H7 (cell line): ENCODE measurements at regions not wholly inside any gene's neighbourhood (a gene's known extent, or its start where the extent isn't known, plus 50 kb on each side); places are given as distances from the start of the nearest gene placed in this dataset.

Source experiments
- DNase-seq: peaks from one replicate; pipeline ENCODE4 v3.0.0; 2012
- H3K27me3 ChIP-seq: 2 replicates; pipeline ENCODE4 v1.6.0; 2011; ENCODE audit warnings: mild to moderate bottlenecking, low read length; ENCODE audit not compliant: control insufficient read depth, insufficient read depth
- H3K36me3 ChIP-seq: replicated peaks from 2 replicates; pipeline ENCODE4 v1.5.1; 2011; ENCODE audit warnings: low read length; ENCODE audit not compliant: control insufficient read depth, insufficient read depth
- H3K4me3 ChIP-seq: 2 replicates; pipeline ENCODE4 v1.5.1; 2011; ENCODE audit warnings: low read depth, mild to moderate bottlenecking, control low read depth, low read length, moderate library complexity; ENCODE audit not compliant: insufficient read depth

- Histone ChIP-seq H3K4me3 (no peak overlapping the region), H3K36me3 (no peaks in the 10 kb centered on the region)
Observed at GRCh38 chr18:71689416-71690160, 854.6 kb downstream of the CBLN2 start.

GRCh38 chr18:71682591-71682990, 861.6 kb downstream of the CBLN2 start:
- Histone ChIP-seq H3K4me3 (no peak overlapping the region), H3K36me3 (no peaks in the 10 kb centered on the region), H3K27me3 (no peaks in the 10 kb centered on the region)
- DNase-seq = no peak

More at GRCh38 chr18:71689416-71690160, 854.6 kb downstream of the CBLN2 start:
- no peaks in the 10 kb centered on the region for H3K27me3 ChIP-seq
- no peak for DNase-seq

- Histone ChIP-seq H3K36me3 (no peaks in the 10 kb centered on the region), H3K4me3 (no peak overlapping the region), H3K27me3 (no peaks in the 10 kb centered on the region)
- no peak for DNase-seq
Observed at GRCh38 chr18:71678144-71678543, 866.0 kb downstream of the CBLN2 start.

GRCh38 chr18:71673954-71674353, 870.2 kb downstream of the CBLN2 start:
- H3K27me3 ChIP-seq = no peaks in the 10 kb centered on the region
- H3K4me3 ChIP-seq = no peak overlapping the region
- no peaks in the 10 kb centered on the region for H3K36me3 ChIP-seq
- DNase-seq = no peak

- H3K27me3 ChIP-seq = no peaks in the 10 kb centered on the region
- no peaks in the 10 kb centered on the region for H3K36me3 ChIP-seq
- no peak overlapping the region for H3K4me3 ChIP-seq
- DNase-seq = no peak
Observed at GRCh38 chr18:71673498-71673897, 870.6 kb downstream of the CBLN2 start.

- Histone ChIP-seq H3K27me3 (no peaks in the 10 kb centered on the region), H3K4me3 (no peak overlapping the region), H3K36me3 (no peaks in the 10 kb centered on the region)
- DNase-seq = no peak
Observed at GRCh38 chr18:71666481-71666880, 877.7 kb downstream of the CBLN2 start.

- Histone ChIP-seq H3K27me3 (no peaks in the 10 kb centered on the region), H3K36me3 (no peaks in the 10 kb centered on the region), H3K4me3 (no peak overlapping the region)
- no peak for DNase-seq
Observed at GRCh38 chr18:71665131-71665530, 879.0 kb downstream of the CBLN2 start.

DNA sequence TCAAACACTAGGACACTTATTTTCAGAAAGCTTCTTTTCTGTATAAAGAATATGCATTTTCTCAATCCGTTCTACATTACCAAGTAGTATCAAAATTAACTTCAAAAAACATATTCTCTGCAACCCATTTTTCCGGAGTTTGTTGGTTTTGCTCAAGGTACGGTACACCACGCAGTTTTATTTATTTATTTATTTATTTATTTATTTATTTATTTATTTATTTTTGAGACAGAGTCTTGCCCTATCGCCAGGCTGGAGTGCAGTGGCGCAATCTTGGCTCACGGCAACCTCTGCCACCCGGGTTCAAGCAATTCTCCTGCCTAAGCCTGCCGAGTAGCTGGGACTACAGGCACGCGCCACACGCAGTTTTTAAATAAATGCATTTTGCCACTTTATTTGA, 900.3 kb downstream of the CBLN2 start:
- Histone ChIP-seq H3K36me3 (no peaks in the 10 kb centered on the region), H3K27me3 (no peaks in the 10 kb centered on the region), H3K4me3 (no peak overlapping the region)
- DNase-seq = no peak

DNA sequence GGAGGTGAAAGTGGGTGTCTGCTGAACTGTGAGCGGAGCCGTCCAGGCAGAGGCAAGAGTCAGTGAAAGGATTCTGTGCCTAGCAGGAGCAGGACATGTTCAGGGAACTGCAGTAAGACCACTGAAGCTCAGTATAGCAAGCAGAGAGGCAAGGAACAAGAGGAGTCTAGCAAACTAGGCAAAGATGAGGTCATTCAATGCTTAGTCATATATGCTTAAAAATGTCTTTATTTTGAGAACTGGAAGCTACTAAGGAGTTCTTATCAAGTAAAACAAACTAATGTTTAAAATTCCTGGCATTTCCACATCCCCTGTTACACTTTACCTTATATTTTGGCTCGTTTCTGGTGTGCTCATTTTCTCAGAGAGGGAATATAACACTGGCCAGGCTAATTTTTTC, 913.4 kb downstream of the CBLN2 start:
- H3K36me3 ChIP-seq = no peaks in the 10 kb centered on the region
- no peak overlapping the region for H3K4me3 ChIP-seq
- no peaks in the 10 kb centered on the region for H3K27me3 ChIP-seq
- no peak for DNase-seq

- DNase-seq = no peak
- H3K27me3 ChIP-seq = no peaks in the 10 kb centered on the region
- no peak overlapping the region for H3K4me3 ChIP-seq
Observed at GRCh38 chr18:71625556-71626090, 918.5 kb downstream of the CBLN2 start.

DNA sequence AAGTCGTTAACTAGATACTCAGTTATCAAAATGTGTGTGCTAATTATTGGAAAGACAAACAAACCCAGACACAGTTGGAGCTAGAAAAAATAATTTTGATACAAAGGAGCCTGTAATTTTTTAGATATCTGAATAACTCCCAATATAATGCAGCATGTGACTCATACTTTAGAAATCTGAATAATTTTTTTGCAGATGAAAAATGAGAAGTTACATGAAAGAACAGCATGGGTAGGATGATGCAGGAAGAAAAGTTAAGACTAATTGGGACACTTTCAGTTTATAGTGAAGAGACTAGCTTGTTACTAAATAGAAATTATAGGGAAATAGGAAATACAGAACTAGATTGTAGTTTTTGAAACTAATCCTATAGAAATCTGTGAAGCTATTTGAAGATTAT, 945.8 kb downstream of the CBLN2 start:
- DNase-seq = no peak
- Histone ChIP-seq H3K36me3 (no peaks in the 10 kb centered on the region), H3K4me3 (no peak overlapping the region)

More at GRCh38 chr18:71625556-71626090, 918.5 kb downstream of the CBLN2 start:
- no peaks in the 10 kb centered on the region for H3K36me3 ChIP-seq

DNA sequence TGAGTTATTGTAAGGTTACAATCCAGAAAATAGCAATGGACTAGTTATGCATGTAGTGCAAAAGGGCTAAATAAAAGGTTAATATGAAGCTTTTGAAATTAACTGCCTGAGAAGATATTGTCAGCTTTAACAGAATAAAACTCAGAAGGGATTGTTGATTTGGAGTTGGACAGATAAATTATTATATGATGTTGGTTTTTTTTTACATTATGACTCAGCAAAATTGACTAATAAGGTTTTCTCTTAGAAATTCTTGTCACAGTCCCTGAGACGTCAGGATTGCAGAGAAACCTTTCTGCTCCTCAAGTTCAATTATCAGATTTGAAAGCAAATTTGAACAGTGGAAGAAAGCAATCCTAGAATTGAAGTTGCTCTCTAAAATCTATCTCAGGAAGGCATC, 946.9 kb downstream of the CBLN2 start:
- no peak for DNase-seq
- no peaks in the 10 kb centered on the region for H3K36me3 ChIP-seq
- H3K27me3 ChIP-seq = no peaks in the 10 kb centered on the region
- H3K4me3 ChIP-seq = no peak overlapping the region

More for the DNA sequence above, 945.8 kb downstream of the CBLN2 start:
- no peaks in the 10 kb centered on the region for H3K27me3 ChIP-seq

DNA sequence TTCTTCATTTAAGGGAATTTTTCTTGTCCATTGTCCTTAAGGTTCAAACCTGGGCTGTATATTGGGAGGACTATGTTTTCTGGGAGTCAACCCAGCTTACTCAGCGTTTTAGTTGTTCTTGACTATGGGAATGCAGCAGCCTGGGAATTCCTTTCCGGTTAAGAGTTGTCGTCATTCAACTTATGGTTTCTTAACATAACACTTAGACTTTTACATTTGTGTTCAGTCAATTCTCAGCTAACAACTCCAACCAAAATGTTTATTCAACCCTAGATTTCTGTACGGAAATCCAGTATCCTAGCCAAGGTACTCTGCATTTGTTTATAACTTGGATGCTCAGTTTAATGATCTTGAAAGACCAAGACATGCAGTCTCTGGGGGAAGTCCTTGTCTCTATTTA, 960.9 kb downstream of the CBLN2 start:
- Histone ChIP-seq H3K4me3 (no peak overlapping the region), H3K27me3 (no peaks in the 10 kb centered on the region), H3K36me3 (no peaks in the 10 kb centered on the region)
- DNase-seq = no peak

GRCh38 chr18:71554686-71555085, 989.5 kb downstream of the CBLN2 start:
- no peaks in the 10 kb centered on the region for H3K27me3 ChIP-seq
- H3K36me3 ChIP-seq = no peaks in the 10 kb centered on the region
- no peak overlapping the region for H3K4me3 ChIP-seq
- no peak for DNase-seq

DNA sequence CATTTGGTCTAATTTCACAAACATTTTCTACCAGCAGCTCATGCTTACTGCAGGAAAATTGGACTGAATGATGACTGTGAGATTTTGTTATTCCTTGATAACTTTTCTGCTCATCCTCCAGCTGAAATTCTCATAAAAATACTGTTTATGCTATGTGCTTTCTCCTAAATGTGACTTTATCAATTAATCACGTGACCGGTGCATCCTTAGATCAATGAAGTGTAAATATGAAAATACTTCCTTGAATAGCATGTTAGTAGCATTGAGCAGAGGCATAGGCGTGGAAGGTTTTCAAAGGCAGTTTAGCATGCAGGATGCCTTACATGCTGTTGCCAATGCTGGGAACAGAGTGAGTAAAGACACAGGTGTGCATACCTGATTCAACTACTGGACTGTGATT, 1002.5 kb downstream of the CBLN2 start:
- DNase-seq = no peak
- no peak overlapping the region for H3K4me3 ChIP-seq
- no peaks in the 10 kb centered on the region for H3K27me3 ChIP-seq
- no peaks in the 10 kb centered on the region for H3K36me3 ChIP-seq
